Cardiac fibroblast (primary cell): ENCODE measurements at regions not wholly inside any gene's neighbourhood (a gene's known extent, or its start where the extent isn't known, plus 50 kb on each side); places are given as distances from the start of the nearest gene placed in this dataset.

Experiments
- DNase-seq, 2 donors: peaks; one replicate each; pipeline versions ENCODE4 v3.0.0 to v3.0.0-alpha.2; 2010; ENCODE audit warnings: low read depth in 2 of 2
- H3K4me3 ChIP-seq, 2 donors: replicated peaks in 1 of 2; 1 replicate in 1 of 2; 2 replicates in 1 of 2; pipeline ENCODE4 v1.5.1; 2011; ENCODE audit warnings: low read depth in 2 of 2, low read length in 2 of 2, mild to moderate bottlenecking in 2 of 2, moderate library complexity in 1 of 2
- TF ChIP-seq, protein P1 (sequence below): IDR thresholded peaks from one replicate; pipeline ENCODE4 v1.5.1; 2011; ENCODE audit warnings: low read depth, mild to moderate bottlenecking, low read length, inconsistent platforms

GRCh38 chr22:27538666-27539065, 262.9 kb downstream of the MN1 start:
- DNase-seq: no peak
- TF ChIP-seq, protein P1, sequence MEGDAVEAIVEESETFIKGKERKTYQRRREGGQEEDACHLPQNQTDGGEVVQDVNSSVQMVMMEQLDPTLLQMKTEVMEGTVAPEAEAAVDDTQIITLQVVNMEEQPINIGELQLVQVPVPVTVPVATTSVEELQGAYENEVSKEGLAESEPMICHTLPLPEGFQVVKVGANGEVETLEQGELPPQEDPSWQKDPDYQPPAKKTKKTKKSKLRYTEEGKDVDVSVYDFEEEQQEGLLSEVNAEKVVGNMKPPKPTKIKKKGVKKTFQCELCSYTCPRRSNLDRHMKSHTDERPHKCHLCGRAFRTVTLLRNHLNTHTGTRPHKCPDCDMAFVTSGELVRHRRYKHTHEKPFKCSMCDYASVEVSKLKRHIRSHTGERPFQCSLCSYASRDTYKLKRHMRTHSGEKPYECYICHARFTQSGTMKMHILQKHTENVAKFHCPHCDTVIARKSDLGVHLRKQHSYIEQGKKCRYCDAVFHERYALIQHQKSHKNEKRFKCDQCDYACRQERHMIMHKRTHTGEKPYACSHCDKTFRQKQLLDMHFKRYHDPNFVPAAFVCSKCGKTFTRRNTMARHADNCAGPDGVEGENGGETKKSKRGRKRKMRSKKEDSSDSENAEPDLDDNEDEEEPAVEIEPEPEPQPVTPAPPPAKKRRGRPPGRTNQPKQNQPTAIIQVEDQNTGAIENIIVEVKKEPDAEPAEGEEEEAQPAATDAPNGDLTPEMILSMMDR: no peak
- H3K4me3 ChIP-seq: no peak overlapping the region

DNA sequence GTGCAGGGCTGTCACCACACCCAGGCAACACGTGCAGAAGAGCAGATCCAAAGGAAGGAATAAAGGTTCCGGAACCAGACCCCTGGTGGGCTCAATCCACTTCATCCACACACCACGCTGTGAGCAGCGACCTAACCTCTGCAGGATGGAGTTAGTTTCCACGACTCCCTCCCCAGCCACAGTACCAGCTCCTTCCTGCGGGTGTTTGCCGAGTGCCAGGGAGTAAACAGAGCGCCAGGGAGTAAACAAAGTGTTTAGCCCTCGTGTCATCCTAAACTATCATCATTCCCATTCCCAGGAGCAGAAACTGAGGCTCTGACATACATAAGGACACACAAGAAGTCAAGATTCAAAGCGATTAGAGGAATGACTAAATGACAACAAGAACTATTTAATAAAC, 261.3 kb downstream of the MN1 start:
- no peak overlapping the region for H3K4me3 ChIP-seq
- TF ChIP-seq, protein P1: no peak
- DNase-seq: no peak

DNA sequence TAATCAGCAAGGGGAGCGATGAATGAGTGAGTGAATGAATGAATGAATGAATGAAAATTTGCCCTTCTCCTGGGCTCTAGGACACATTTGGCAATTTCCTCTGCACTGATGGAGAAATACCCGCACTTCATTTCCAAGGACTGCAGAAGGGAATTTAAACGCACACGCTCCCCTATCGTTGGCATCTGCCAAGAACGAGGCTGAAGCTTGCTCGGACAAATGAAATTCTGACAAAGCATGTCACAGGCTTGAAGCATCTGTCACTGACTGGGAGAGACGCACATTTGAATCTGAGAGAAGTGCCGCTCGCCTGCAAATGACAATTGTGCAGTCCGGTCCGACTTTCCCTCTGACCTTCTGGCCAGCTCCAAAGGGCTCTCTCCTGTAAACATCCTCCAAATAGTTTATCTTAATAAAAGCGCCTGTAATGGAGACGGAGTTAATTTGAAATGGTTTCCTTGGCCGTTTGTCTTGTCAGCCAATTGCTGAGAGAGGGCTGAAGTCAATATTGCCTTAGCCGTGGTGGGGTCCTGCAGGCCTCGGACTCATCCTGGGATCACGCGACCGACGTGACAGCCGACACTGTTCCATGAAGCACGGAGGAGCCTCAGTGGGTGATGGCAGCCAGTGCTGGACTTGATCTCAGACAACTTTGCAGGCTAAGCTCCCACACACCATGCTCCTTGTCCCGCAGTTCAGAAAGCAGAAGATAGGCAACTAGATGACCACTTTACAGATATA, 260.7 kb downstream of the MN1 start:
- DNase-seq: no peak
- no peak overlapping the region for H3K4me3 ChIP-seq
- TF ChIP-seq, protein P1: no peak

DNA sequence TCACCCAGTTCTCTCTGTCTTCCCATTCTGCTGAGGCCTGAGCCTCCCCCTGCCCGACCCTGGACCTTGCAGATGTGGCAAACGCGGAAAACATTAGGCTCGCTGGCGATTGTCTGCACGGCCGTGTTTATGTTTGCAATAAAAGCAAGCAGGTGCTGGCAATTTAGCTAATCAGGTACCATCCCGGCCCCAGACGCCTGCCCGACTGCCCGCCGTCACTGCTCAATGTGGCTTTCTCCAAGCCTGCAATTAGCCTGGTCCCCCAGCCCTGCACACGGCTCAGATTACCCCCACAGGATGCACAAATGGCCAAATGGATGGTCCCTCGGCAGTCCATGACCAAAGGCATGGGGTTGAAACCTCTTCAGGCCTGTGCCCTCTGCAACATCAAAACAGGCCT, 259.7 kb downstream of the MN1 start:
- DNase-seq: no peak
- H3K4me3 ChIP-seq: no peak overlapping the region
- TF ChIP-seq, protein P1: no peak

GRCh38 chr22:27542602-27543001, 259.0 kb downstream of the MN1 start:
- TF ChIP-seq, protein P1: no peak
- DNase-seq: peak; percentile 7 to 10
- H3K4me3 ChIP-seq: no peak overlapping the region

- no peak for DNase-seq
- no peak overlapping the region for H3K4me3 ChIP-seq
- TF ChIP-seq, protein P1: no peak
Measured at GRCh38 chr22:27543460-27543859, 258.1 kb downstream of the MN1 start.

GRCh38 chr22:27545085-27545484, 256.5 kb downstream of the MN1 start:
- H3K4me3 ChIP-seq: no peak overlapping the region
- TF ChIP-seq, protein P1: no peak
- no peak for DNase-seq
